GM19438 (cell line): ENCODE measurements at regions not wholly inside any gene's neighbourhood (a gene's known extent, or its start where the extent isn't known, plus 50 kb on each side); places are given as distances from the start of the nearest gene placed in this dataset.
"Not testable (repeated sequence)": the region's sequence is repeated elsewhere in the genome, so short reads cannot be mapped to it uniquely, and the experiment has no call there.

Experiments
- ATAC-seq: cut with Tn5 transposase; IDR thresholded peaks from one replicate; pipeline ENCODE4 v1.9.1; 2021; ENCODE audit warnings: low read depth; ENCODE audit not compliant: unreplicated experiment

DNA sequence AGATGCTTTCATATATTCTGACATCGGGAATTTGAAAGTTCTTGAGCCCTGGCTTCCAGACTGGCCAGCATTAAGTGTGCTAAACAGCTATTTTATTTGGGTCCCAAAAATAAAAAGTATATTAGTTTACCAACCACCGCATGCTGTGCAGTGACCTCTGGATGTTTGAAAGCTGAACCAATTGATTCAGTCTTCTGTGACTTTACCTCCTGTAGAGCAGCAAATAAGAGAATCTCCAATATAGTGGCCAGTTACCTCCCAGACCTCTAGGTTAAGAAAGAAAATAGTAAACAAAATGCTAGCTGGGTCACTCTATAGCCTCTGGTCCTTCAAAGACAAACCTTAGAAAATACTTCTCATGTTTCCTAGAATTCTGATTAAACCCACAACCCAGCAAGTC lies 424.6 kb upstream of the NFE2L3 start:
- ATAC-seq = no peak

DNA sequence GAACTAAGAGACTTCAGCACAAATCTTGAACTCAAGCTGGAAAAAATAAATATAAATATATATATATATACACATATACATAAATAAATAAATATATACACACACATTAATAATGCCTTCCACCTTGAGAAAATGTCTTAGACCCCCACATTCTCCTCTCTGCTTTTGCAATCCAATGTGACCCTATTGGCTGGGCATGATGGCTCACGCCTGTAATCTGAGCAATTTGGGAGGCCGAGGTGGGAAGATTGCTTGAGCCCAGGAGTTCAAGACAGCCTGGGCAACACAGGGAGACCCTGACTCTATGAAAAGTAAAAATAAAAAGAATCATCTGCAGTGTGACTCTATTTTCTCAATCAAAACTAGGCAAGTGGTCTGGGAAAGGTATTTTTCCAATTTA lies 424.1 kb upstream of the NFE2L3 start:
- ATAC-seq = no peak

DNA sequence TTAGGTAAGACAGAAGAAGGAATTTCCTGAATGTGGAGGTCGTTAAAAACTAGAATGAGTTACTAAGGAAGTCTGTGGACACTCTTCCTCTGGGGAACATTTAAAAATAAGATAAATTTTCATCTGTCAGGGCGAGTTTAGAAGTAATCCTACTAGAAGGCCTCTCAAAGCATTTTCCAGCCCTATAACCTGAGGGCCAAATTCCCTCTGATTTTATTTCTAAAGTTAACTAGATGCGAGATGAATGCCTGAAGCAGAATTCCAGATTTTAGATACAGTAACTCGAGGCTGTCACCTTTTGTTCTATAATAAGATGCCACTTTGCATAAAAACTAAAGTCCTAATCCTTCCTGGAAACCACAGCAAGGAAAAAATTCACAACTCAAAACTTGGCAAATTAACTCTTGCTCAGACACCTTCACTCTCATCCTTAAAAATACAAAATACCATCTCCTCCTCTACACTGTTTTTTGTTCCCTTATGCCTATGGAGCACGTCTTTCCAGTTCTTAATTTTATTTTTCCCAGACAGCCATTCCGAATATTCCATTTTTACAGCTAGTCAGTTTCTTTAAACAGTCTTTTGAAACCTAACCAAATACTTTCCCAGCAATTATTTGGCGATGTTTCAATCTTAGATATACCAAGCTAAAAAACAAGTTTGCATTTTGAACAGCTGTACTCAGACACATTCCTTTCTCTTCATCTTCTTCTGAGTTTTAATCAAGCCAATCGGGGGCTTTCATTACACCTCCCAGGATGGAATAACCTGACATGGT lies 420.7 kb upstream of the NFE2L3 start:
- no peak for ATAC-seq

DNA sequence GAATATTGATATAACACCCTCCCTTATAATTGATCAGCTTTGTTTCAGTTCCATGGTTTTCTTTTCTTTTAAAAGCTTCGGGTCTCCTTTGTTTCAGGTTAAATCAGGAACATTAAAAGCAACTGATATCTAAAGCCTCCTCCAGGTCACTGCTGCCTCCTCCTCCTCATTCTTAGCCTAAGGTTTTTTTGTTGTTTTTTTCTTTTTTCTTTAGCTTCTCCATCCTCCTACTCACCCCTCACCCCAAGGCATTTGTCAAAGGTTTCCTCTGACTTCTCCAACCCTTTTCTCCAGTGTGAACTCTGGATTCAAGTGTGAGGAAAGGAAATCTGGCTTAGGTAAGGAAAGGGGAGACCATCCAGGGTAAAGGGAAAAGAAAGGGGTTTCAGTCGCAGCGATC lies 420.2 kb upstream of the NFE2L3 start:
- no peak for ATAC-seq

DNA sequence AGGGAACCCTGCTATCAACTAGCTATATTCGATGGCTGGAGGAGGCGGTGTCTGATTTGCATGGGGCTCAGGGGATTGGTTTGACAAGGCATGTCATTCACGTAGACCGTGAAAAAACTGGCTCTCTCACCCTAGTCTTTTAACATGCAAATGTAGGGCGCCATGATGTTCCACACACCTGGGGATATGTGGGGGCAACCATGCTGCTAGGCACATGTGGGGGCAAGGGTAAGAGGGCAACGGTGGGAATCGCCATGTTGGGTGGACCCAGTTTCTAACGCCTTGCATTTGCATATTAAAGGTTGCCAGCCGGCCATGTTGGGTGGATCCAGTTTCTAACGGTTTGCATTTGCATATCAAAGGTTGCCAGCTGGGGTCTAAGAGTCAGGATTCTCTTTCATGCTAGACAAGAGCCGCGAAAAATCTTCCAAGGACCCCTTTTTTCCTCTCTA lies 419.2 kb upstream of the NFE2L3 start:
- no peak for ATAC-seq

DNA sequence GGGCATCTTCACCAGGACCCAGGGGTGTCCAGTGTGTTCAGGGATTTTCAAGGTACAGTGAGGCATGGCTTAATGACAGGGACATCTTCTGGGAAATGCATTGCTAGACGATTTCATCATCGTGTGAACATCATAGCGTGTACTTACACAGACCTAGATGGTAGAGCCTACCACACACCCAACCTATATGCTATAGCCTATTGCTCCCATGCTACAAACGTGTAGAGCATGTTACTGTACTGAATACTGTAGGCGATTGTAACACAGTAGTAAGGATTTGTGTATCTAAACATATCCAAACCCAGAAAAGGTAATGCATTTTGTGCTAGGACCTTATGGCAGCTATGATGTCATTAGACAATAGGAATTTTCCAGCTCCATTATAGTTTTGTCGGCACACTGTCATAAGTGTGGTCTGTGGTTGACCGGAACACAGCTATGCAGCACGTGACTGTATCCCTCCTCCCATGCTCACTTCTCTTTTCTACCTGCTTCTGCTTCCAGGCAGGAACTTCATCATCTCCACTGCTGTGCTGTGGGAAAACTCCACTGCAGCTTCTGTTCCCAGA lies 416.2 kb upstream of the NFE2L3 start:
- ATAC-seq = no peak

DNA sequence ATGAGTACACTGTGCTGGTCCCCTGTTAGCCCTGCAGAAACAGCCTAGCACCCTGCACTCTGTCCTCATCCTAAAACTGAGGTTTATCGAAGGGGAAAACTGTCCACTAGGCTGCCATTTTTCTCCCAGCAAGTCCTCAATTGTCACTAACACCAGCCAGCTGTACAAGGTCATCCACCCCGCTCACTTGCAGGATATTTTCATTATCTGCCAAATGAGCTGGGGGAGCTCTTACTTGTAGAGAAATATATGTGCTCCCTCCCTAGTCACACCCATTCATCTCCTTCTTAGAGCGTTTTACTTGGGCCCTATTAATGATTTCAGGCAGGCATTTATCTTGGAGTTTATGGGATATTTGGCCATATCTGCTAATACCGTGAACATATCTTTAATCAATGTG lies 413.5 kb upstream of the NFE2L3 start:
- no peak for ATAC-seq

DNA sequence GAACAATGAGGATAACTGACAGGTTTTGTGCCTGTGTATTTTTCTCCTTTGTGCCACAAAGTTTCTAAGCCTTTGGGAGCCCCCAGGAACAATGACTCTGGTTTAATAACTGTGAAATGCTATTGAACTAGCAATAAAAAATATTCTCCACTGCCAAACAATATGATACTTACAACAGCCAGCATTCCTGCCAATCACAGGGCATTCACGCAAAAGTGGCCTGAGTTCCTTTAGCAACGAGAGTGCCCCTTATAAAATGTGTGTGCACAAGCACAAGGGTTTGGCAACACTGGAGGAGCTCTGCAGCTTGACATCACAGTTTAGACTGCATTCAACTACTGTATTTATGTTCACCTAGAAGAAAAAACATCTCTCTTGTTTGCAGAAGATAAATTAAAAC lies 412.9 kb upstream of the NFE2L3 start:
- ATAC-seq = no peak

DNA sequence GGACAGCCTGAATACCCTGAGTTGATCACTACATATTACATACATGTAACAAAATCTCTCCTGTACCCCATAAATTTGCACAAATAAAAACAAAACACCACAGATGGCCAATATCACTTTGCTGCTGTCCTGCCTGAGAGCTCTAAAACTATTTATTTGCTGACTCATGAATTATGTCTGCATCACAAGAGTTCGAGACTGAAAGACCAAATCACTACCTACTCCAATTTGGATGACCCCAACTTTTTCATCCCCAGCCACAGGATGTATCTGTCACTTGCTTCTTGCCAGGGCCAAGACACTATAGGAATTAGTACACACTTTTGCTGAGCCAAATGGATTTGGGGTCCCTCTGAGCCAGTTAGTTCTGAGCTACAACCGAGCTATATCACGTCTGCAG lies 409.7 kb upstream of the NFE2L3 start:
- no peak for ATAC-seq

DNA sequence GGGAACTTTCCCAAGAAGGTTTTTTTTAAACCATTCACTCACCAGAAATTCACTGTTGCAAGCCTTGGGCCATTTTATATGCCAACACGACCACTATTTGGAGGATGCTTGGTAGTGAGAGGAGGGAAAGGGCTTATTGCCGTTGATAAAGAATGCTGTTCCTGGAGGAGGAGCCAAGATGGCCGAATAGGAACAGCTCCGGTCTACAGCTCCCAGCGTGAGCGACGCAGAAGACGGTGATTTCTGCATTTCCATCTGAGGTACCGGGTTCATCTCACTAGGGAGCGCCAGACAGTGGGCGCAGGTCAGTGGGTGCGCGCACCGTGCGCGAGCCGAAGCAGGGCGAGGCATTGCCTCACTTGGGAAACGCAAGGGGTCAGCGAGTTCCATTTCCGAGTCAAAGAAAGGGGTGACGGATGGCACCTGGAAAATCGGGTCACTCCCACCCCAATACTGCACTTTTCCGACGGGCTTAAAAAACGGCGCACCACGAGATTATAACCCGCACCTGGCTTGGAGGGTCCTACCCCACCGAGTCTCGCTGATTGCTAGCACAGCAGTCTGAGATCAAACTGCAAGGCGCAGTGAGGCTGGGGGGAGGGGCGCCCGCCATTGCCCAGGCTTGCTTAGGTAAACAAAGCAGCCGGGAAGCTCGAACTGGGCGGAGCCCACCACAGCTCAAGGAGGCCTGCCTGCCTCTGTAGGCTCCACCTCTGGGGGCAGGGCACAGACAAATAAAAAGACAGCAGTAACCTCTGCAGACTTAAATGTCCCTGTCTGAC lies 408.1 kb upstream of the NFE2L3 start:
- not testable (repeated sequence) for ATAC-seq

DNA sequence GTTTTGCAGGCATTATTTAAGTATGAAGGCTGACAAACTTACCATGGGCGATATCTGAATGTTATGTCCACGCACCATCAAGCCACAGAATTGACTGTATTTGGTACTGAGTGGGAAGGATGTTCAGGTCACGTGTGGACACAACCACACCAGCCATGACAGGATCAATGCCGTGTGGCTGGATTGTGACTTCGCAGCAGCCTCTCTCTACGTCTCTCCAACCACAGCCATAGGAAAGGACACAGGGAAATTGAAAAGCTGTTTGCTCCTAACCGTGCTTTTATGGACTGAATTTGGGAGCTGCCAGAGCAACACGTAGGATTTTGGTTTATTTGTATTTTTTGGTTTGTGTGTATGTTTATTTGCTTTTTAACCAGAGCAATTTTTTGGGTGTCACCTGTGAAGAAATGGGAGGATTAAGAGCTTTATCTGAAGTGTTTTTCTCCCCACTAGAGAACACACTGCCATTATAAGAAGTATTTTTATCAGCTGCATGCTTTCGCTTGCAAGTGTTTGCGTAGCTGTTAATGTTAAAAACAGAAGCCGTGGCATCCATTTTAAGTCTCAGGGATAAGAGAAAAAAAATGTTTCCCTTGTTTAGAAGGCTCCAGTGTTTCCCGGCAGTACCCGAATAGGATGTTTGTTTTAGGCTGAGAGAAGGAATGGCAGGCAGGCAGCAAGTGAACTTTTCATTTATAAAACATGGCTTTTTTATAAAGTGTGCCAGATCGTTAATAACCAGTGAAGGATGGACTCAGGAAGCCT lies 401.1 kb upstream of the NFE2L3 start:
- ATAC-seq = no peak

DNA sequence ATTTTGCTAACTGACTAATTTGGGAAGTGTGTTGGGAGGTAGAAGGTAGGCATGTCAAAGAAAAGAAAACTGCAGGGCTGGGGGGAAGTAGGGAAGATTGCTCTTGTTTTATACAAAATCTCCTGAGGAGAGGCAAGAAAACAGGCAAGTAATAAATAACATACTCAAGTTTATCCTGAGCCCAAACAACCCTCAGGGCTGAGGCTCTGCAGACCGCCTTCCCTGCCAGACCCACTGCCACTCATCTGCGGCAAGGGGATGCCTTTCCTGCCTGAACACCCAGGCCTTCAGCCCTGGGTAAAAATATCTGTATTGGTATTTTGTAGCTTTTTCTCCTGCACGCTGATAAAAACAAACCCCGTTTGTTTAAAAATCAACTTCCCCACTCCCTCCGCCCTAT lies 399.8 kb upstream of the NFE2L3 start:
- ATAC-seq = no peak

DNA sequence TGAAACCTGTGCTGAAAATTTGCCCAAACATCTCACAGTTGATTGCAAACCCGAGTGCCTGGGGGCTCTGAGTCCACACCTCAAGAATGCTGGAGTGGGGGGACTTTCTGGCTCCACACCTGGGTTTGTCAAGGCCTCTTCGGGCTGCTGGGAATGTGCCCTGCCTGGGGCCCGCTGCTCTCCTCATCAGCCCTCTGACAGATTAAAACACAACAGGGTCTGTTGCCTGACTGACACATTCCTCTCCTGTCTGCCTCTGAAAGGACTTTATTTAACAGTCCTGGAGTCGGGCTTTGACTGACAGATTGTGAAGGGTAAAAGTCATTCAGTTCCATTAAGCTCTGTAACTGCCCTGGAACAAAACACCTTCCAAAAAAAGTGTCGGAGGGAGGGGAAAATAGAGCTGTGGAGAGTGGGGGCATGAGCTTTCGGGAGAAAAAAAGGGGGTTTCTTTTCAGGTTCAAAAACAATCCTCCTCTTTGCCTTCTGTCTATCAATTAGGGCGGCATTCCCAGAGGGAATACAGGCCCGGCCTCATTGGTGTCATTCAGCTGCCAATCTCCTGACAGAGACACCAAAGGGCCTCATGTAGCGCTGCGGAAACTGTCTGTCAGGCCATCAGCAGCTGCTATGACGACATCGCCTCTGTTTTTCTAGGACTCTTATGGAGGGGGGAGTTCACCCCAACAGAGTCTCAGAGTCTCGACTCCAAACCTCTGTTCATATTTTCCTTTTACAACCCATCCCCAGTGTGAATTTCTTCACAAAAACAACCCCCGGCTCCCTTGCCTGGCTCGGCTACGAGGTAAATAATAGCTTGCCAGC lies 398.8 kb upstream of the NFE2L3 start:
- ATAC-seq = no peak

DNA sequence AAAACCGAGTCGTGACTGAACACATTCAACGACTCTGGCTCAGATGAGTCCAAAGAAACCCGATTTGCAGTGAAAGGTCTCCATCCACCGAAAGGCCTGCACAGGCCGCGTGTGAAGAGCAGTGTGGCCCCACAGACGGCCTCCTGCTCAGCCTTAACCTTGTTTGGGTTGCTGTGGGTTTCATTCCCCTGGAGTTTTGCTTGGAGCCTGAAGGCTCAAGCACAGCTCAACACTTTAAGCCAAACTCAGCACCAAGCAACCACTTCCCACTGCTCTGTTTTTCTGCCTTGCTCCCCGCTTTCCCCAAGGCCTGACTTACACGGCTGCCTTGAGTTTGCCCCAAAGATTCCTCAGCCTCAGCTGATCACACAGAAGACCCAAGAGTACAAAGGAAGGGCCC lies 398.2 kb upstream of the NFE2L3 start:
- ATAC-seq = no peak

DNA sequence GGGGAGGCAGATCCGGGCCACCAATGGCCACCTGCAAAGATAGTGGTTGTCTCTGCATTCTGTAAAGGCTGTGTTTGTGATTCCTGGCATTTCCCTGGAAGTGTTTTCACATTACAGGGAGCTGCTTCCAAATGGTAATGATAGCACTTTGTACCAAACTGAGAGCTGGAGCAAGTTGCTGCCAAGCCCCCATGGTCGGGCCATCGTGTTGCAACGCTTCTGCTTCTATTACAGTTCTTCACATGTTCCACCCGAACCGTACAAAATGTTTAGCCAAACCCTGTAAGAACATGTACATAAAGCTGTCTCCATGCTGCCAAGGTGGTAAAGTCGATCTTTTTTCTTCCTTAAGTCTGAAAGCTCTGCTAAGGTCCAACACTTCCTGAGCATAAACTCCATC lies 397.7 kb upstream of the NFE2L3 start:
- no peak for ATAC-seq

DNA sequence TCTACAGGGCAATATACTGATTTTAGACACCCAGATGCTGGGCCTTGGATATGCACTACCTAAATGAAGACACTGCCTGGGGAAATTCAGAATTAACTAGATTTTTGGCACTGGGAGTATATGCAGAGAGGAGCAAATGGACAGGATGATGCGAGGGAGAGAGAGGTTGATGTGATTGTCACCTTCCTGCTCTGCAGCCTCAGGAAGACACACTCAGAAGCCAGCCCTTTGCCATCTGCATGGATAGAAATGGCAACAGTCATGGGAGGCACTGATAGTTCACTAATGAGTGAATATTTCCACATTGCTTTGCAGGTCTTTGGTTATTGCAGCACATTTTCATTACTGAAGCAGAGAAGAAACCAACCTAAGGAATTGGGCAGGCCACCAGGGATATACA lies 397.2 kb upstream of the NFE2L3 start:
- ATAC-seq = no peak

DNA sequence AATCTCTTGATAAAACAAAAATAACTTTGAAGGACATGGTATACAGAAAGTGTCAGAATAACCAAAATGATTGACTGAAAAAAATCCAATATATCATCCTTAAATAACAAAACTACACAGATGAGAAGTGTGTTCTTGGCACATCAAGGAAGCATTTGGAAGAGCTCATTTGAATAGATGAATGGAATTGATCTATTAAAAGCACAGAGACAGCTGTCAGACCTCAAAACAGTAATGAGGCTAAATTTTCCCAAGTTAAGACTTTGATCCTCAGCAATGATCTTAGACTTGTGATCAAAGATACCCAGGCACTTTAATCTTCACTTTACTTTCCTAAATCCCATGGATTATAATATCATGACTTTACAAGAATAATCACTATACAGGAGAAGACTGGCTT lies 395.4 kb upstream of the NFE2L3 start:
- ATAC-seq = no peak

DNA sequence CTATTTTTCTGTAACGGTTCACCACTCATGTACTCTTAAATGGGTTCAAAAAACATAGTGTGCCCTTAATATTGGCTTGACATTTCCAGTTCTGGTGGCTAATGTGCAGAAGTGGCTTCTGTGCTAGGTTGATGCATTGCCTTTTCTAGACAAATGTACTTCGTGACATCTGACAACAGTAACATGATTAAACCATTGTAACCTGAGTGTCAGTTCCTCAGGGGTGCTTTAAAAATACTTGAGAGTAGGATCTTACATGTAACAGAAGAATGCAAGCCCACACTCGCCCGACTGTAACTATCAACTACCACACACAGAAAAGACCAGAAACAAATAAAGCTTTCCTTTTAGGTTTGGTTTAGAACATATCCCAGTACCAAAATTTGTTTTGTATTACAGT lies 393.4 kb upstream of the NFE2L3 start:
- no peak for ATAC-seq

DNA sequence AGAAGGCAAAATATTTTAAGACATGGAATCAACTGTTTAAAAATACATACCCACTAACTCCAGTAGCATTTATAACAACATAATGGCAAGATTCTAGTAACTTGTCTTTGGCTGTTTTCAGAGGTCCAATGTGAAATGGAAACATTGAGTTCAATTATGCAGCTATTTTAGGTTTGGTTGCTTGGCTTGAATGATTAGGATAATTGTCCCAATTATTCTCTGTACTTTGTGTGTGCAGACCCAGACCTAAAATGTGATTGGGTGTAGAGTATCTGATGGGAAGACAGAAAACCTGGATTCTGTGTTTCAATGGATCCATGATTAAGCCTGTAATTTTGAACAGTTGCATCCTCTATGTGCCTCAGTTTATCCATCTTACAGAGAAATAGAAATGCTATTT lies 392.7 kb upstream of the NFE2L3 start:
- ATAC-seq = no peak

DNA sequence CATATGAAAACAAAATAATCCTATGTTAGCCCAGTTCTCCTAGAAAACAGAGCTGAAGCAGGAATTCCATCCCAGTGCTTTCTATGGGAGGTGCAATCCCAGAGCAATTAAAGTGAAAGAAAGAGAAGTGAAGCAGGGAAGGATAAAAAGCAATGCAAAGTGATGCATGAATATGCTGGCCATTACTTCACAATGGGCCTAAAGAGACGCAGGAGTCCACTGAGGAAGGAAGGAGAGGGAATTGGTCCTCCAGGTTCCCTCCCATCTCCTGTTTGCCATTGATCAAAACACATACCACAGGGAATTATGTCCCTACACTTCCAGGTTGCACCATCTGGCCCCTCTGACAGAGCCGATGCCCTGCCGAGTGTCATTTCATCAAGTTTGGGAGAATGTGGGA lies 392.2 kb upstream of the NFE2L3 start:
- no peak for ATAC-seq
